MCF 10A (cell line): ENCODE measurements at regions not wholly inside any gene's neighbourhood (a gene's known extent, or its start where the extent isn't known, plus 50 kb on each side); places are given as distances from the start of the nearest gene placed in this dataset.

ENCODE experiments used
- BruUV-seq: library from RNA; stranded (reverse); fragments of 400-500 nt; replicated peaks from 2 replicates; lab custom pipeline; 2021; lab: Mats Ljungman, UMichigan
- CTCF ChIA-PET: fragments of 300-600 bp; sonication (Branson Sonifier 250); formaldehyde crosslinking; extraction: SDS; loops from one replicate; lab custom pipeline; 2021; ENCODE audit warnings: antibody characterized with exemption, inconsistent platforms; lab: Yijun Ruan, JAX
- POLR2A ChIA-PET: fragments of 300-600, 350-650 bp; sonication (Branson Sonifier 250); formaldehyde crosslinking; extraction: SDS; loops from one replicate; lab custom pipeline; 2020; ENCODE audit warnings: antibody characterized with exemption, inconsistent platforms; lab: Yijun Ruan, JAX
- DNase-seq: peaks from one replicate; pipeline ENCODE4 v3.0.0-alpha.2; 2018; ENCODE audit not compliant: unreplicated experiment
- H3K27ac Mint-ChIP-seq: one replicate; pipeline ENCODE4 v1.8.0; 2022; ENCODE audit warnings: mild to moderate bottlenecking, low read depth, mixed read lengths; ENCODE audit not compliant: unreplicated experiment
- H3K27me3 Mint-ChIP-seq: one replicate; pipeline ENCODE4 v1.8.0; 2022; ENCODE audit warnings: mixed read lengths; ENCODE audit not compliant: insufficient read depth, unreplicated experiment
- H3K36me3 Mint-ChIP-seq: one replicate; pipeline ENCODE4 v1.8.0; 2022; ENCODE audit warnings: mild to moderate bottlenecking, moderate library complexity, mixed read lengths; ENCODE audit not compliant: insufficient read depth, unreplicated experiment
- H3K4me1 Mint-ChIP-seq: one replicate; pipeline ENCODE4 v1.8.0; 2022; ENCODE audit warnings: mixed read lengths; ENCODE audit not compliant: insufficient read depth, unreplicated experiment
- H3K4me3 Mint-ChIP-seq: one replicate; pipeline ENCODE4 v1.8.0; 2022; ENCODE audit warnings: mild to moderate bottlenecking, moderate library complexity, mixed read lengths; ENCODE audit not compliant: unreplicated experiment
- H3K9me3 Mint-ChIP-seq: one replicate; pipeline ENCODE4 v1.8.0; 2022; ENCODE audit warnings: mixed read lengths; ENCODE audit not compliant: unreplicated experiment
- CTCF ChIP-seq: fragments of 200-600 bp; IDR thresholded peaks from one replicate; pipeline ENCODE4 v1.8.0; 2022; ENCODE audit warnings: antibody characterized with exemption, mild to moderate bottlenecking; ENCODE audit not compliant: unreplicated experiment
- intact Hi-C: fragments of 100-400 bp; cut with micrococcal nuclease; formaldehyde crosslinking; loops from 2 replicates; pipeline ENCODE4 v1.14.1; 2022

- intact Hi-C loops, result no loop called here
- no peak for DNase-seq
- Mint-ChIP-seq H3K9me3 (no peaks in the 10 kb centered on the region), H3K4me3 (no peak overlapping the region), H3K4me1 (peaks cover 35% of the 10 kb centered on the region), H3K27ac (no peak overlapping the region), H3K36me3 (peaks cover 5% of the 10 kb centered on the region), H3K27me3 (no peaks in the 10 kb centered on the region)
- no peak for TF ChIP-seq CTCF
- BruUV-seq, result no TSS peak
- ChIA-PET CTCF (no interaction called here), POLR2A (no interaction called here)
Observed at GRCh38 chr4:53647547-53647946, 56.3 kb upstream of the LNX1 start.

GRCh38 chr4:53646795-53647194 lies 55.5 kb upstream of the LNX1 start:
- Mint-ChIP-seq H3K9me3 (no peaks in the 10 kb centered on the region), H3K27me3 (no peaks in the 10 kb centered on the region), H3K4me3 (no peak overlapping the region), H3K4me1 (peaks cover 32% of the 10 kb centered on the region), H3K36me3 (peaks cover 5% of the 10 kb centered on the region), H3K27ac (no peak overlapping the region)
- no TSS peak for BruUV-seq
- no peak for DNase-seq
- ChIA-PET POLR2A (no interaction called here), CTCF (interaction anchor here (0.9 kb wide), 1 partner anchor 24 kb away, joined by 3 read pairs; no protein-coding TSS in a partner anchor)
- intact Hi-C loops, result no loop called here
- no peak for TF ChIP-seq CTCF

- ChIA-PET POLR2A (interaction anchor here (2.5 kb wide), 1 partner anchor 9 kb away, joined by 9 read pairs; no protein-coding TSS in a partner anchor), CTCF (interaction anchor here (1.0 to 2.1 kb wide), 2 partner anchors 11 to 575 kb away, joined by 3 to 8 read pairs; no protein-coding TSS in a partner anchor)
- no peak for TF ChIP-seq CTCF
- H3K4me1 Mint-ChIP-seq, result peaks cover 15% of the 10 kb centered on the region
- no peak overlapping the region for H3K4me3 Mint-ChIP-seq
- no peaks in the 10 kb centered on the region for H3K9me3 Mint-ChIP-seq
- no peak for DNase-seq
- no peaks in the 10 kb centered on the region for H3K27me3 Mint-ChIP-seq
- no peak overlapping the region for H3K27ac Mint-ChIP-seq
- intact Hi-C loops, result no loop called here
- no TSS peak for BruUV-seq
- peaks cover 5% of the 10 kb centered on the region for H3K36me3 Mint-ChIP-seq
Observed at GRCh38 chr4:53645108-53645507, 53.8 kb upstream of the LNX1 start.

- no peak overlapping the region for H3K27ac Mint-ChIP-seq
- CTCF ChIA-PET, result interaction anchor here (0.6 to 2.1 kb wide), 3 partner anchors 10 to 575 kb away, joined by 3 to 8 read pairs (median 3); no protein-coding TSS in a partner anchor
- no TSS peak for BruUV-seq
- TF ChIP-seq CTCF, result no peak
- no peaks in the 10 kb centered on the region for H3K9me3 Mint-ChIP-seq
- no peaks in the 10 kb centered on the region for H3K27me3 Mint-ChIP-seq
- POLR2A ChIA-PET, result interaction anchor here (0.7 to 2.5 kb wide), 2 partner anchors 10 to 412 kb away, joined by 3 to 9 read pairs; no protein-coding TSS in a partner anchor
- H3K4me1 Mint-ChIP-seq, result peaks cover 10% of the 10 kb centered on the region
- H3K36me3 Mint-ChIP-seq, result peaks cover 5% of the 10 kb centered on the region
- H3K4me3 Mint-ChIP-seq, result no peak overlapping the region
- no peak for DNase-seq
- intact Hi-C loops, result no loop called here
Observed at GRCh38 chr4:53644607-53645006, 53.3 kb upstream of the LNX1 start.
